UCSD-AML1 (cell line): ENCODE measurements at regions not wholly inside any gene's neighbourhood (a gene's known extent, or its start where the extent isn't known, plus 50 kb on each side); places are given as distances from the start of the nearest gene placed in this dataset.
A peak's percentile ranks its signal among the peaks of the same experiment; 100 is the strongest.
"Not testable (repeated sequence)": the region's sequence is repeated elsewhere in the genome, so short reads cannot be mapped to it uniquely, and the experiment has no call there.

Experiments used
- DNase-seq: peaks from one replicate; lab custom pipeline; 2025; ENCODE audit not compliant: unreplicated experiment; lab: John Stamatoyannopoulos, UW

- DNase-seq, result no peak
Observed at GRCh38 chr1:9441451-9442133, 97.7 kb upstream of the SLC25A33 start.

GRCh38 chr1:9442278-9442846, 96.9 kb upstream of the SLC25A33 start:
- DNase-seq, result no peak

GRCh38 chr1:9442986-9443385, 96.3 kb upstream of the SLC25A33 start:
- no peak for DNase-seq

GRCh38 chr1:9443913-9444445, 95.3 kb upstream of the SLC25A33 start:
- no peak for DNase-seq

GRCh38 chr1:9444532-9444931, 94.7 kb upstream of the SLC25A33 start:
- DNase-seq, result no peak

- not testable (repeated sequence) for DNase-seq
Observed at GRCh38 chr1:9445081-9445480, 94.2 kb upstream of the SLC25A33 start.

- DNase-seq, result no peak
Observed at GRCh38 chr1:9447215-9447960, 91.9 kb upstream of the SLC25A33 start.

GRCh38 chr1:9448132-9449109, 90.8 kb upstream of the SLC25A33 start:
- no peak for DNase-seq

GRCh38 chr1:9449110-9449627, 90.1 kb upstream of the SLC25A33 start:
- DNase-seq, result no peak

- no peak for DNase-seq
Observed at GRCh38 chr1:9449976-9450696, 89.1 kb upstream of the SLC25A33 start.

GRCh38 chr1:9451081-9451480, 88.2 kb upstream of the SLC25A33 start:
- DNase-seq, result no peak

GRCh38 chr1:9452516-9453140, 86.6 kb upstream of the SLC25A33 start:
- DNase-seq, result no peak

- DNase-seq, result no peak
Observed at GRCh38 chr1:9453375-9453774, 85.9 kb upstream of the SLC25A33 start.

GRCh38 chr1:9453779-9454418, 85.4 kb upstream of the SLC25A33 start:
- no peak for DNase-seq

- DNase-seq, result no peak
Observed at GRCh38 chr1:9454494-9455066, 84.7 kb upstream of the SLC25A33 start.

- peak; percentile 68 for DNase-seq
Observed at GRCh38 chr1:9455487-9456234, 83.6 kb upstream of the SLC25A33 start.

GRCh38 chr1:9456833-9457232, 82.4 kb upstream of the SLC25A33 start:
- DNase-seq, result no peak

- DNase-seq, result no peak
Observed at GRCh38 chr1:9459816-9460407, 79.4 kb upstream of the SLC25A33 start.
